Gastroesophageal sphincter (tissue), 4 donors: ENCODE measurements at regions not wholly inside any gene's neighbourhood (a gene's known extent, or its start where the extent isn't known, plus 50 kb on each side); places are given as distances from the start of the nearest gene placed in this dataset.

Experiments used
- ATAC-seq: fragments of 150-250 bp; one replicate; pipeline ENCODE4 v1.9.1; 2016; ENCODE audit warnings: mild to moderate bottlenecking, moderate library complexity
- H3K27ac ChIP-seq, 4 donors: fragments of 200-600 bp; sonication (generic) in 3 of 4; 1 replicate in 3 of 4; 2 replicates in 1 of 4; pipeline ENCODE4 v1.5.1; 2016 to 2019
- H3K27me3 ChIP-seq: fragments of 200-600 bp; sonication (generic); one replicate; pipeline ENCODE4 v1.5.1; 2019
- H3K36me3 ChIP-seq, 2 donors: fragments of 200-600 bp; sonication (generic); one replicate each; pipeline ENCODE4 v1.5.1; 2019; ENCODE audit warnings: control low read depth in 1 of 2
- H3K4me1 ChIP-seq, 3 donors: fragments of 200-600 bp; sonication (generic); 1 replicate in 2 of 3; 2 replicates in 1 of 3; pipeline ENCODE4 v1.5.1; 2016 to 2019; ENCODE audit warnings: control low read depth in 2 of 3
- H3K4me3 ChIP-seq, 2 donors: fragments of 200-600 bp; sonication (generic); one replicate each; pipeline ENCODE4 v1.5.1; 2019; ENCODE audit warnings: mild to moderate bottlenecking in 1 of 2, moderate library complexity in 1 of 2
- H3K9me3 ChIP-seq, 3 donors: fragments of 200-600 bp; sonication (generic); one replicate each; pipeline ENCODE4 v1.5.1; 2017 to 2019; ENCODE audit warnings: control low read depth in 2 of 3
- EP300 ChIP-seq: sonication (generic); formaldehyde crosslinking; IDR thresholded peaks from one replicate; pipeline ENCODE4 v1.6.1; 2017; ENCODE audit warnings: antibody characterized with exemption, mild to moderate bottlenecking
- POLR2A ChIP-seq, 2 donors: fragments of 450-650 bp; IDR thresholded peaks; one replicate each; pipeline ENCODE4 v1.6.1; 2017; ENCODE audit warnings: antibody characterized with exemption in 2 of 2, mild to moderate bottlenecking in 2 of 2, moderate library complexity in 1 of 2
- POLR2AphosphoS5 ChIP-seq: sonication (generic); formaldehyde crosslinking; IDR thresholded peaks from one replicate; pipeline ENCODE4 v1.6.1; 2017; ENCODE audit warnings: antibody characterized with exemption
- WGBS, 2 donors: methylation state at CpG; one replicate each; pipeline ENCODE4 v1.1.5; 2018; ENCODE audit warnings: low coverage in 1 of 2; 5-methylcytosine and 5-hydroxymethylcytosine counted together
- TF ChIP-seq, protein P1 (sequence below), 4 experiments: fragments of 200-600 bp in 2 of 4; fragments of 450-650 bp in 2 of 4; sonication (generic) in 1 of 4; IDR thresholded peaks; one replicate each; pipeline ENCODE4 v1.5.1; 2017 to 2019; ENCODE audit warnings: antibody characterized with exemption in 4 of 4, mild to moderate bottlenecking in 2 of 4, moderate library complexity in 2 of 4

GRCh38 chr5:110043025-110043424 is 353.3 kb downstream of the MAN2A1 start:
- no peaks in the 10 kb centered on the region for H3K36me3 ChIP-seq
- 82 to 88% methylated on average over 2 of the region's 2 CpGs for WGBS, 2 donors
- TF ChIP-seq, protein P1, sequence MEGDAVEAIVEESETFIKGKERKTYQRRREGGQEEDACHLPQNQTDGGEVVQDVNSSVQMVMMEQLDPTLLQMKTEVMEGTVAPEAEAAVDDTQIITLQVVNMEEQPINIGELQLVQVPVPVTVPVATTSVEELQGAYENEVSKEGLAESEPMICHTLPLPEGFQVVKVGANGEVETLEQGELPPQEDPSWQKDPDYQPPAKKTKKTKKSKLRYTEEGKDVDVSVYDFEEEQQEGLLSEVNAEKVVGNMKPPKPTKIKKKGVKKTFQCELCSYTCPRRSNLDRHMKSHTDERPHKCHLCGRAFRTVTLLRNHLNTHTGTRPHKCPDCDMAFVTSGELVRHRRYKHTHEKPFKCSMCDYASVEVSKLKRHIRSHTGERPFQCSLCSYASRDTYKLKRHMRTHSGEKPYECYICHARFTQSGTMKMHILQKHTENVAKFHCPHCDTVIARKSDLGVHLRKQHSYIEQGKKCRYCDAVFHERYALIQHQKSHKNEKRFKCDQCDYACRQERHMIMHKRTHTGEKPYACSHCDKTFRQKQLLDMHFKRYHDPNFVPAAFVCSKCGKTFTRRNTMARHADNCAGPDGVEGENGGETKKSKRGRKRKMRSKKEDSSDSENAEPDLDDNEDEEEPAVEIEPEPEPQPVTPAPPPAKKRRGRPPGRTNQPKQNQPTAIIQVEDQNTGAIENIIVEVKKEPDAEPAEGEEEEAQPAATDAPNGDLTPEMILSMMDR (IDR thresholded peaks at IDR 0.05) = no peak
- TF ChIP-seq EP300 (no peak), POLR2AphosphoS5 (no peak), POLR2A (IDR thresholded peaks at IDR 0.05) (no peak)
- H3K4me1 ChIP-seq = no peaks in the 10 kb centered on the region
- peaks cover 0 to 6% (median 0%) of the 10 kb centered on the region in 3 donors for H3K9me3 ChIP-seq
- H3K27ac ChIP-seq = no peak overlapping the region
- H3K4me3 ChIP-seq = no peak overlapping the region
- H3K27me3 ChIP-seq = no peaks in the 10 kb centered on the region
- no peak for ATAC-seq

- Histone ChIP-seq H3K9me3 (peaks cover 0 to 6% (median 0%) of the 10 kb centered on the region in 3 donors), H3K36me3 (no peaks in the 10 kb centered on the region), H3K27ac (no peak overlapping the region), H3K27me3 (no peaks in the 10 kb centered on the region), H3K4me3 (no peak overlapping the region), H3K4me1 (no peaks in the 10 kb centered on the region)
- TF ChIP-seq POLR2A (IDR thresholded peaks at IDR 0.05) = no peak
- WGBS, 2 donors = 33 to 54% methylated on average over 1 of the region's 1 CpG
- ATAC-seq = no peak
These were observed 355.4 kb downstream of the MAN2A1 start for GRCh38 chr5:110045158-110045557.

GRCh38 chr5:110048491-110048890 is 358.8 kb downstream of the MAN2A1 start:
- H3K4me3 ChIP-seq = no peak overlapping the region
- no peaks in the 10 kb centered on the region for H3K9me3 ChIP-seq
- TF ChIP-seq POLR2AphosphoS5 (no peak), EP300 (no peak), POLR2A (IDR thresholded peaks at IDR 0.05) (no peak)
- TF ChIP-seq, protein P1 (IDR thresholded peaks at IDR 0.05) = no peak
- no peaks in the 10 kb centered on the region for H3K36me3 ChIP-seq
- ATAC-seq = no peak
- 63 to 86% methylated on average over 1 to 2 of the region's 2 CpGs for WGBS, 2 donors
- no peaks in the 10 kb centered on the region for H3K27me3 ChIP-seq
- H3K4me1 ChIP-seq = peaks cover 0 to under 1% (median 0%) of the 10 kb centered on the region in 3 donors
- H3K27ac ChIP-seq = no peak overlapping the region

- Histone ChIP-seq H3K4me3 (no peak overlapping the region), H3K27ac (no peak overlapping the region), H3K4me1 (peaks cover 0 to 13% (median 0%) of the 10 kb centered on the region in 3 donors), H3K27me3 (no peaks in the 10 kb centered on the region), H3K9me3 (no peaks in the 10 kb centered on the region), H3K36me3 (no peaks in the 10 kb centered on the region)
- 79 to 81% methylated on average over 2 of the region's 2 CpGs for WGBS, 2 donors
- TF ChIP-seq EP300 (no peak), POLR2A (IDR thresholded peaks at IDR 0.05) (no peak), POLR2AphosphoS5 (no peak)
- TF ChIP-seq, protein P1 (IDR thresholded peaks at IDR 0.05) = no peak
- no peak for ATAC-seq
These were observed 360.1 kb downstream of the MAN2A1 start for GRCh38 chr5:110049816-110050215.

DNA sequence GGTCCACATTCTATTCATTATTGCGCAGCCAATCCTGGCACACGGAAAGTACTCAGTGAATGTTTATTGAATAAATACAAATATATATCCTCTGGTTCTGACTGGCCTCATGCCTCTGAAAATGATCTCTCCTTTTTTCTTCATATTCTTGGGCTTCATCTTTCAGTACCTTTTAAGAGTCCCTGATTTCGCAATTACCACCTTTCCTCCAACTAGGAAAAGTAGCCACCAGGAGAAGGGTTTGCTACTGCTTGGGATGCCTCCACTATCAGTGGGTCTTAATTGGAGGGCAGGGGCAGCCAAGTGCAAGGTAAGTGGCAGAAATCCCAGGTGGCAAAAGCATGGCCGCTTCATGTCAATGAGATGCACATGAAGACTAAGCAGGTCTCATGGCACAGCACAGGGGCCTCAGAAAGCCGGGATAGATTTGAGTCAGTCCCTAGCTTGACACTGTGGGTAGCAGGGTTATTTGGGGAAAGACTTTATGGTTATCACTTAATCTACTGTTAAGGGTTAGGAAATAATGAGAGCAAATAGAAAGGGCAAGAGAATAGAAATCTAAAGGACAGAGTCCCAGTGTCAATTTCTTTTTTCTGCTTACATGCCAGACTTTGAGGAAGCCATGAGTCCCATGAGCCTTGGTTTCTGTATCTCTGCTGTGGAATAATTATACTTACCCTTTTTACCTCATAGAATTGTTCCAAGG is 361.1 kb downstream of the MAN2A1 start:
- TF ChIP-seq POLR2A (IDR thresholded peaks at IDR 0.05) (no peak), POLR2AphosphoS5 (no peak), EP300 (no peak)
- TF ChIP-seq, protein P1 (IDR thresholded peaks at IDR 0.05) = no peak
- H3K4me1 ChIP-seq = peaks cover 0 to 23% (median 0%) of the 10 kb centered on the region in 3 donors
- WGBS, 2 donors = 96% methylated on average over 4 to 5 of the region's 5 CpGs
- H3K9me3 ChIP-seq = no peaks in the 10 kb centered on the region
- H3K4me3 ChIP-seq = no peak overlapping the region
- no peaks in the 10 kb centered on the region for H3K36me3 ChIP-seq
- H3K27ac ChIP-seq = no peak overlapping the region
- H3K27me3 ChIP-seq = no peaks in the 10 kb centered on the region
- no peak for ATAC-seq
